Mammary epithelial cell (primary cell): ENCODE measurements at regions not wholly inside any gene's neighbourhood (a gene's known extent, or its start where the extent isn't known, plus 50 kb on each side); places are given as distances from the start of the nearest gene placed in this dataset.

Source experiments
- CTCF ChIP-seq, 2 donors: IDR thresholded peaks in 1 of 2; conservative IDR thresholded peaks in 1 of 2; 2 replicates each; pipeline ENCODE4 v1.5.1; 2011 to 2012; ENCODE audit warnings: inconsistent platforms in 2 of 2, low read length in 2 of 2, mild to moderate bottlenecking in 2 of 2, control low read depth in 1 of 2, low read depth in 1 of 2; ENCODE audit not compliant: insufficient read depth in 1 of 2; ENCODE audit errors: extremely low read depth in 1 of 2
- EZH2 ChIP-seq: IDR thresholded peaks from 2 replicates; pipeline ENCODE4 v1.6.1; 2012; ENCODE audit warnings: low read length, inconsistent platforms, borderline replicate concordance

GRCh38 chr7:113710310-113711096 is 208.3 kb downstream of the PPP1R3A start:
- TF ChIP-seq CTCF (conservative IDR thresholded peaks at IDR 0.05 in 1 of 2, IDR thresholded peaks at IDR 0.05 in 1 of 2; ENCODE audit: extremely low read depth in 1 of 2, insufficient read depth in 1 of 2, low read depth in 1 of 2, low read length in 2 of 2) (peak; percentile 93 to 98), EZH2 (no peak)
